IPS-15b (cell line): ENCODE measurements at regions not wholly inside any gene's neighbourhood (a gene's known extent, or its start where the extent isn't known, plus 50 kb on each side); places are given as distances from the start of the nearest gene placed in this dataset.
"Not testable (repeated sequence)": the region's sequence is repeated elsewhere in the genome, so short reads cannot be mapped to it uniquely, and the experiment has no call there.

Experiments
- H3K27me3 ChIP-seq: one replicate; pipeline ENCODE4 v1.6.1; 2013; ENCODE audit warnings: low read length; ENCODE audit not compliant: control insufficient read depth, insufficient read depth
- H3K36me3 ChIP-seq: one replicate; pipeline ENCODE4 v1.6.1; 2013; ENCODE audit warnings: low read length; ENCODE audit not compliant: control insufficient read depth, insufficient read depth
- H3K4me1 ChIP-seq: one replicate; pipeline ENCODE4 v1.6.1; 2013; ENCODE audit warnings: mild to moderate bottlenecking, low read length; ENCODE audit not compliant: control insufficient read depth, insufficient read depth
- H3K4me3 ChIP-seq: one replicate; pipeline ENCODE4 v1.5.1; 2013; ENCODE audit warnings: low read depth, low read length
- H3K9ac ChIP-seq: one replicate; pipeline ENCODE4 v1.6.1; 2013; ENCODE audit warnings: low read depth, mild to moderate bottlenecking, low read length
- H3K9me3 ChIP-seq: one replicate; pipeline ENCODE4 v1.6.1; 2013; ENCODE audit warnings: mild to moderate bottlenecking, low read length; ENCODE audit not compliant: control insufficient read depth, insufficient read depth

- not testable (repeated sequence) for H3K4me3 ChIP-seq, H3K36me3 ChIP-seq, H3K4me1 ChIP-seq, H3K9me3 ChIP-seq, H3K9ac ChIP-seq, H3K27me3 ChIP-seq
Measured at GRCh38 chr13:33672022-33672421, 145.9 kb upstream of the RFC3 start.

GRCh38 chr13:33676045-33676989, 141.6 kb upstream of the RFC3 start:
- no peaks in the 10 kb centered on the region for H3K27me3 ChIP-seq
- H3K36me3 ChIP-seq = no peaks in the 10 kb centered on the region
- H3K4me3 ChIP-seq = no peak overlapping the region
- H3K9me3 ChIP-seq = no peaks in the 10 kb centered on the region
- no peak overlapping the region for H3K9ac ChIP-seq
- H3K4me1 ChIP-seq = no peaks in the 10 kb centered on the region

- Histone ChIP-seq H3K36me3 (no peaks in the 10 kb centered on the region), H3K4me3 (no peak overlapping the region), H3K9me3 (no peaks in the 10 kb centered on the region), H3K9ac (no peak overlapping the region), H3K27me3 (no peaks in the 10 kb centered on the region), H3K4me1 (no peaks in the 10 kb centered on the region)
Measured at GRCh38 chr13:33677215-33677614, 140.7 kb upstream of the RFC3 start.

- H3K27me3 ChIP-seq = no peaks in the 10 kb centered on the region
- H3K4me3 ChIP-seq = no peak overlapping the region
- no peaks in the 10 kb centered on the region for H3K4me1 ChIP-seq
- no peaks in the 10 kb centered on the region for H3K9me3 ChIP-seq
- no peaks in the 10 kb centered on the region for H3K36me3 ChIP-seq
- H3K9ac ChIP-seq = no peak overlapping the region
Measured at GRCh38 chr13:33678084-33678483, 139.9 kb upstream of the RFC3 start.

- Histone ChIP-seq H3K9ac (no peak overlapping the region), H3K36me3 (no peaks in the 10 kb centered on the region), H3K9me3 (no peaks in the 10 kb centered on the region), H3K27me3 (no peaks in the 10 kb centered on the region), H3K4me3 (no peak overlapping the region), H3K4me1 (no peaks in the 10 kb centered on the region)
Measured at GRCh38 chr13:33678906-33679657, 138.9 kb upstream of the RFC3 start.

GRCh38 chr13:33679658-33680012, 138.3 kb upstream of the RFC3 start:
- no peaks in the 10 kb centered on the region for H3K9me3 ChIP-seq
- no peaks in the 10 kb centered on the region for H3K4me1 ChIP-seq
- H3K4me3 ChIP-seq = no peak overlapping the region
- H3K27me3 ChIP-seq = no peaks in the 10 kb centered on the region
- no peak overlapping the region for H3K9ac ChIP-seq
- no peaks in the 10 kb centered on the region for H3K36me3 ChIP-seq

- no peak overlapping the region for H3K9ac ChIP-seq
- H3K4me3 ChIP-seq = no peak overlapping the region
- H3K4me1 ChIP-seq = no peaks in the 10 kb centered on the region
- H3K36me3 ChIP-seq = no peaks in the 10 kb centered on the region
- H3K27me3 ChIP-seq = no peaks in the 10 kb centered on the region
- H3K9me3 ChIP-seq = peaks cover 5% of the 10 kb centered on the region
Measured at GRCh38 chr13:33682020-33682564, 135.9 kb upstream of the RFC3 start.

- H3K27me3 ChIP-seq, H3K4me3 ChIP-seq, H3K9me3 ChIP-seq, H3K9ac ChIP-seq, H3K36me3 ChIP-seq, H3K4me1 ChIP-seq: not testable (repeated sequence)
Measured at GRCh38 chr13:33682646-33683045, 135.3 kb upstream of the RFC3 start.

GRCh38 chr13:33683376-33683775, 134.6 kb upstream of the RFC3 start:
- no peaks in the 10 kb centered on the region for H3K4me1 ChIP-seq
- H3K36me3 ChIP-seq = no peaks in the 10 kb centered on the region
- peaks cover 5% of the 10 kb centered on the region for H3K9me3 ChIP-seq
- H3K27me3 ChIP-seq = no peaks in the 10 kb centered on the region
- H3K9ac ChIP-seq = no peak overlapping the region
- no peak overlapping the region for H3K4me3 ChIP-seq

GRCh38 chr13:33684874-33685273, 133.1 kb upstream of the RFC3 start:
- Histone ChIP-seq H3K9ac (no peak overlapping the region), H3K36me3 (no peaks in the 10 kb centered on the region), H3K4me3 (no peak overlapping the region), H3K9me3 (peaks cover 9% of the 10 kb centered on the region), H3K4me1 (no peaks in the 10 kb centered on the region), H3K27me3 (no peaks in the 10 kb centered on the region)

- Histone ChIP-seq H3K27me3 (no peaks in the 10 kb centered on the region), H3K4me1 (no peaks in the 10 kb centered on the region), H3K36me3 (no peaks in the 10 kb centered on the region), H3K9ac (no peak overlapping the region), H3K9me3 (peaks cover 9% of the 10 kb centered on the region), H3K4me3 (no peak overlapping the region)
Measured at GRCh38 chr13:33686772-33687480, 131.0 kb upstream of the RFC3 start.
